Duodenal mucosa (tissue), 2 donors: ENCODE measurements at regions not wholly inside any gene's neighbourhood (a gene's known extent, or its start where the extent isn't known, plus 50 kb on each side); places are given as distances from the start of the nearest gene placed in this dataset.

Source experiments
- H3K27ac ChIP-seq: one replicate; pipeline ENCODE4 v1.7.0; 2013; ENCODE audit warnings: low read depth, low read length
- H3K27me3 ChIP-seq, 2 donors: one replicate each; pipeline ENCODE4 v1.7.0; 2013; ENCODE audit warnings: low read length in 2 of 2, control low read depth in 1 of 2; ENCODE audit not compliant: insufficient read depth in 2 of 2, control insufficient read depth in 1 of 2
- H3K36me3 ChIP-seq, 2 donors: one replicate each; pipeline ENCODE4 v1.7.0; 2013; ENCODE audit warnings: low read length in 2 of 2, control low read depth in 1 of 2; ENCODE audit not compliant: insufficient read depth in 2 of 2, control insufficient read depth in 1 of 2
- H3K4me1 ChIP-seq, 2 donors: one replicate each; pipeline ENCODE4 v1.7.0; 2013; ENCODE audit warnings: low read length in 2 of 2, control low read depth in 1 of 2; ENCODE audit not compliant: insufficient read depth in 2 of 2, control insufficient read depth in 1 of 2
- H3K4me3 ChIP-seq, 2 donors: one replicate each; pipeline ENCODE4 v1.7.0; 2013; ENCODE audit warnings: low read length in 2 of 2, low read depth in 1 of 2
- H3K9ac ChIP-seq, 2 donors: one replicate each; pipeline ENCODE4 v1.7.0; 2013; ENCODE audit warnings: low read length in 2 of 2, low read depth in 1 of 2
- H3K9me3 ChIP-seq, 2 donors: one replicate each; pipeline ENCODE4 v1.7.0; 2013; ENCODE audit warnings: low read length in 2 of 2, control low read depth in 1 of 2; ENCODE audit not compliant: control insufficient read depth in 1 of 2

GRCh38 chr2:145102706-145103105 lies 582.8 kb upstream of the ZEB2 start:
- Histone ChIP-seq H3K9ac (no peak overlapping the region), H3K36me3 (no peaks in the 10 kb centered on the region), H3K9me3 (no peaks in the 10 kb centered on the region), H3K4me3 (no peak overlapping the region), H3K27ac (no peak overlapping the region), H3K4me1 (no peaks in the 10 kb centered on the region), H3K27me3 (no peaks in the 10 kb centered on the region)

- Histone ChIP-seq H3K27me3 (no peaks in the 10 kb centered on the region), H3K36me3 (no peaks in the 10 kb centered on the region), H3K9ac (no peak overlapping the region), H3K4me1 (no peaks in the 10 kb centered on the region), H3K4me3 (no peak overlapping the region), H3K9me3 (no peaks in the 10 kb centered on the region), H3K27ac (no peak overlapping the region)
Measured at GRCh38 chr2:145100301-145100700, 580.4 kb upstream of the ZEB2 start.

- Histone ChIP-seq H3K4me3 (no peak overlapping the region), H3K27me3 (no peaks in the 10 kb centered on the region), H3K4me1 (no peaks in the 10 kb centered on the region), H3K9me3 (no peaks in the 10 kb centered on the region), H3K36me3 (no peaks in the 10 kb centered on the region), H3K27ac (no peak overlapping the region), H3K9ac (no peak overlapping the region)
Measured at GRCh38 chr2:145096582-145096981, 576.7 kb upstream of the ZEB2 start.

- Histone ChIP-seq H3K4me1 (no peaks in the 10 kb centered on the region), H3K27me3 (no peaks in the 10 kb centered on the region), H3K4me3 (no peak overlapping the region), H3K9ac (no peak overlapping the region), H3K9me3 (no peaks in the 10 kb centered on the region), H3K27ac (no peak overlapping the region), H3K36me3 (no peaks in the 10 kb centered on the region)
Measured at GRCh38 chr2:145095641-145096435, 575.9 kb upstream of the ZEB2 start.

- Histone ChIP-seq H3K27ac (no peak overlapping the region), H3K27me3 (no peaks in the 10 kb centered on the region), H3K9me3 (no peaks in the 10 kb centered on the region), H3K4me1 (no peaks in the 10 kb centered on the region), H3K9ac (no peak overlapping the region), H3K4me3 (no peak overlapping the region), H3K36me3 (no peaks in the 10 kb centered on the region)
Measured at GRCh38 chr2:145094370-145094769, 574.5 kb upstream of the ZEB2 start.

- Histone ChIP-seq H3K9me3 (no peaks in the 10 kb centered on the region), H3K4me3 (no peak overlapping the region), H3K27me3 (no peaks in the 10 kb centered on the region), H3K4me1 (no peaks in the 10 kb centered on the region), H3K27ac (no peak overlapping the region), H3K9ac (no peak overlapping the region), H3K36me3 (no peaks in the 10 kb centered on the region)
Measured at GRCh38 chr2:145091967-145092366, 572.0 kb upstream of the ZEB2 start.

GRCh38 chr2:145090841-145091761 lies 571.2 kb upstream of the ZEB2 start:
- no peak overlapping the region for H3K9ac ChIP-seq
- H3K36me3 ChIP-seq: no peaks in the 10 kb centered on the region
- H3K4me3 ChIP-seq: no peak overlapping the region
- H3K4me1 ChIP-seq: no peaks in the 10 kb centered on the region
- H3K27me3 ChIP-seq: no peaks in the 10 kb centered on the region
- no peaks in the 10 kb centered on the region for H3K9me3 ChIP-seq
- no peak overlapping the region for H3K27ac ChIP-seq

- no peak overlapping the region for H3K4me3 ChIP-seq
- H3K27me3 ChIP-seq: no peaks in the 10 kb centered on the region
- H3K4me1 ChIP-seq: no peaks in the 10 kb centered on the region
- no peaks in the 10 kb centered on the region for H3K9me3 ChIP-seq
- no peak overlapping the region for H3K27ac ChIP-seq
- no peaks in the 10 kb centered on the region for H3K36me3 ChIP-seq
- H3K9ac ChIP-seq: no peak overlapping the region
Measured at GRCh38 chr2:145088756-145089155, 568.8 kb upstream of the ZEB2 start.

GRCh38 chr2:145086910-145087309 lies 567.0 kb upstream of the ZEB2 start:
- Histone ChIP-seq H3K9ac (no peak overlapping the region), H3K4me1 (no peaks in the 10 kb centered on the region), H3K27ac (no peak overlapping the region), H3K36me3 (no peaks in the 10 kb centered on the region), H3K27me3 (no peaks in the 10 kb centered on the region), H3K4me3 (no peak overlapping the region), H3K9me3 (no peaks in the 10 kb centered on the region)

- no peak overlapping the region for H3K4me3 ChIP-seq
- H3K4me1 ChIP-seq: no peaks in the 10 kb centered on the region
- H3K9ac ChIP-seq: no peak overlapping the region
- no peaks in the 10 kb centered on the region for H3K36me3 ChIP-seq
- H3K27me3 ChIP-seq: no peaks in the 10 kb centered on the region
- no peak overlapping the region for H3K27ac ChIP-seq
- no peaks in the 10 kb centered on the region for H3K9me3 ChIP-seq
Measured at GRCh38 chr2:145085612-145086011, 565.7 kb upstream of the ZEB2 start.
